ENCODE measurements at regions not wholly inside any gene's neighbourhood (a gene's known extent, or its start where the extent isn't known, plus 50 kb on each side); places are given as distances from the start of the nearest gene placed in this dataset.
"Not testable (repeated sequence)": the region's sequence is repeated elsewhere in the genome, so short reads cannot be mapped to it uniquely, and the experiment has no call there.

DNA sequence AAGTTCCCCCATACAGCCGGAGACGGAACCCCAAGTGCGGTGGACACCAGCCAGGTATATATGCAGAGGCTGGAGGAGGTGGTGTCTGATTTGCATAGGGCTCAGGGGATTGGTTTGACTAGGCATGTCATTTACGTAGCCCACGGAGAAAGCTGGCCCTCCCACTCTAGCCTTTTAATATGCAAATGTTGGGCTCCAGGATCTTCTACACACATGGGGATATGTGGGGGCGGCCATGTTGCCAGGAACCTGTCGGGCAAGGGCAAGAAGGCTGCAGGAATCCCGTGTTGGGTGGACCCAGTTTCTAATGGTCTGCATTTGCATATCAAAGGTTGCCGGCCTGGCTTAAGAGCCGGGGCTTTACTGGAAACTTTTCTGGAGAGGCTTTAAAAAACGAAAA, 57.4 kb downstream of the FTHL17 start:
- in situ Hi-C loops (cut with MboI; ENCODE audit: low pct_unique_long_range_greater_than_20kb, low sequenced_read_pairs); DNase-seq: not testable (repeated sequence)

DNA sequence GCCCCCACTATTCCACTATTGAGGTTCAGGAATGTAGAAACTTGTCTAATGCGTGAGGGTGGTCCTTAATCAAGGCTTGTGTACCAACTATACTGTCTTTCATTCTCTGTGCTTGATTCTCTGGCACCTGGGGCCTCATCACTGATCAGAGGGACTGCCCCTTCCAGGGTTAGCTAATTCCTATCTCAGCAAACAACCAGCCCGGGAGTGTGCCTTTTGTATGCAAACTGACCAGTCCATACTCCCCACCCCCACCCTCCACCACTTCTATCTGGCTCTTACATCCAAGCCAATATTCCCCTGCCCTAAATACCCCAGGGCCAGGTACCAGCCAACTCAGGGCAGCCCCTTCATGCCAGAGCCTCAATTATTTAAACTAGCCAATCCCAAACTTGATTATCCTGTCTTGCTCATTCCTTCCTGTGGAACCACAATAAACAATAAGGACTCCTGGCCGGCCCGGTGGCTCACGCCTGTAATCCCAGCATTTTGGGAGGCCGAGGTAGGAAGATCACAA, 59.3 kb downstream of the FTHL17 start:
- no peak for DNase-seq
- in situ Hi-C loops (cut with MboI; ENCODE audit: low pct_unique_long_range_greater_than_20kb, low sequenced_read_pairs): no loop called here

GRCh38 chrX:31007321-31007720, 64.5 kb downstream of the FTHL17 start:
- no peak for DNase-seq

DNA sequence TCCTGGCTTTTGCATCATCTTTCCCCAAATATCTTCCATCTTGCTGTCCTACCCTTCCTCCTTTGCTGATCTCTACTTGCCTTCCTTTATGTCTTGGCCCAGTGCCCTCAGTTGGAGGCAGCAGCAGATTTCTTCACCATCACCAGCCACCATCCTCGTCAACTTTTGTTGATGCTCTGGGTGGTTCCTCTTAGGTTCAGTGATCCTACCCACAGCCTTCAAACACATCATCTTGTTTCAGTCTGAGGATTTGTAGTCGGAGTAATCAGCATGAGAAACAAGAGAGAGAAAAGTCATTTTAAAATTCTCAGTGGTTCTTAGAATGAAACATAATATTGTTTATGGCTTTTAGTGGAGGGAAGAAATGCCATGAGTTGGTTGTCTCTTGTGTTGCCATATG, 65.8 kb downstream of the FTHL17 start:
- in situ Hi-C loops (cut with MboI; ENCODE audit: low pct_unique_long_range_greater_than_20kb, low sequenced_read_pairs): no loop called here
- DNase-seq: no peak

More at GRCh38 chrX:31007321-31007720, 64.5 kb downstream of the FTHL17 start:
- in situ Hi-C loops (cut with MboI; ENCODE audit: low pct_unique_long_range_greater_than_20kb, low sequenced_read_pairs): no loop called here

GRCh38 chrX:30997411-30997810, 74.4 kb downstream of the FTHL17 start:
- in situ Hi-C loops (cut with MboI; ENCODE audit: low pct_unique_long_range_greater_than_20kb, low sequenced_read_pairs): no loop called here
- DNase-seq: no peak

- no peak for DNase-seq
- in situ Hi-C loops (cut with MboI; ENCODE audit: low pct_unique_long_range_greater_than_20kb, low sequenced_read_pairs): no loop called here
Measured at GRCh38 chrX:30995705-30996104, 76.1 kb downstream of the FTHL17 start.

DNA sequence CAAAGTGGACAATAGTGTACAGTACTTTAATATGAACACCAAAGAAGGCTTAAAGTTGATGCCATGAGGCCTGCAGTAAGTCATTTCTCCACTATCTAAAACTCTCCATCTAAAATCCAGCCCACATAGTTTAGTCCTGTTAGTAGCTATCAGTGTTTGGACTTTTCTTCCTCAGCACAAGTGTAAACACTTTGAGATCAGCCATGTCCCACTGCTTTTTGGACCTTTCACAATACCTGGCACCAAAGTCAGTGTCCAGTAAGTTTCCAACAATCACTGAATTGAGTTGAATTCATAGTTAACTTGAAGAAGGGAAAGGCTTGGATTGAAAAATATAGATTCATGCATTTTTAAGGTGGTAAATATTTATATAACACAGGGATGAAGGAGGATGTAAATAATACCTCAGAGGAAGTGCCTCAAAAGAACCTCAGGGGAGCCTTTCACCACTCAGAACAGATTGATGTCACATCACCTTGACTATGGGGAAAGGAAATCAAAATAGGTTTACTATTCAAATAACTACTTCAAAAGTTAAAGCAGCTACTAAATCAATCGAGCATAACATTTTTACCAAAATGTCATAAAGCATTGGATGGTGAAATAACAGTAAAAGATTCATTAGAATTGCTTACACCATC, 76.7 kb downstream of the FTHL17 start:
- in situ Hi-C loops (cut with MboI; ENCODE audit: low pct_unique_long_range_greater_than_20kb, low sequenced_read_pairs): no loop called here
- no peak for DNase-seq

GRCh38 chrX:30994018-30994417, 77.8 kb downstream of the FTHL17 start:
- in situ Hi-C loops (cut with MboI; ENCODE audit: low pct_unique_long_range_greater_than_20kb, low sequenced_read_pairs); DNase-seq: not testable (repeated sequence)

GRCh38 chrX:30992381-30992904, 79.4 kb downstream of the FTHL17 start:
- peak; percentile 43 for DNase-seq
- in situ Hi-C loops (cut with MboI; ENCODE audit: low pct_unique_long_range_greater_than_20kb, low sequenced_read_pairs): no loop called here

DNA sequence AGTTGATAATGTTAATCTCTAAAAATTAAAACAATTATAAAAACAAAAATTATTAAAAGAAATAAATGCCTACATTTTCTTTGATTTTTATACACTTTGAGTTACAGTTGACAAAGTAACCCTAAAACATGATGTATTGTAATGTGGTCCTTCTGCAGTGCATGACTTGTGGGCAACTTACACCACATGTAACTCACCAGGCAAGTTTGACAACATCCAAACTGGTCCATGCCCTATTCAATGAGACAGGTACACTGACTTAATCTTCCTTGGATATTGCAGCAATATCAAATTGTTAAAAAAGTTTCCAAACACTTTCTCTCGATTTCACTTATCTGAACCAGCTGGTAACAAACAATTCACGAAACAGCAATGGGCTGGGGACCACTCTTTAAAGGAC, 81.5 kb downstream of the FTHL17 start:
- in situ Hi-C loops (cut with MboI; ENCODE audit: low pct_unique_long_range_greater_than_20kb, low sequenced_read_pairs): no loop called here
- DNase-seq: no peak

DNA sequence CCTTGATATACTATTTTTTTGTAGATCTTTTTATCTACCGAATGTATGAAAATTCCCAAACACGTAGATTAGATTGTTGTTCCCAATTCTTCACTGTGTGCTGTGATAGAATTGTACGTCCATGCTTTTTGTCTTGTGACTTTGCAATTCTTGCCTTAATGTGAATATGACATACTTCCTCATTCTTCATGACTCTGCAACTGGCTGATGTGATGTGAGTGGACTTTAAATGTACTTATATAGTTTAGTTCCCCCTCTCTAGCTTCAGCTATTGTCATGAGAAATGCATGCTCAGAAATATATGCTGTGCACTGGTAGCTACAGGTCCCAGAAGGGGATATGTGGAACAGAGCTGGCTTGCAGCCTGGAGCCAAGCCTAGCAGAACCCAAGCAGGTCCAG, 89.4 kb downstream of the FTHL17 start:
- in situ Hi-C loops (cut with MboI; ENCODE audit: low pct_unique_long_range_greater_than_20kb, low sequenced_read_pairs): no loop called here
- DNase-seq: peak; percentile 79

- in situ Hi-C loops (cut with MboI; ENCODE audit: low pct_unique_long_range_greater_than_20kb, low sequenced_read_pairs): no loop called here
- no peak for DNase-seq
Measured at GRCh38 chrX:30981968-30982367, 89.9 kb downstream of the FTHL17 start.

- DNase-seq: no peak
- in situ Hi-C loops (cut with MboI; ENCODE audit: low pct_unique_long_range_greater_than_20kb, low sequenced_read_pairs): no loop called here
Measured at GRCh38 chrX:30979271-30979670, 90.2 kb upstream of the TAB3 start.

DNA sequence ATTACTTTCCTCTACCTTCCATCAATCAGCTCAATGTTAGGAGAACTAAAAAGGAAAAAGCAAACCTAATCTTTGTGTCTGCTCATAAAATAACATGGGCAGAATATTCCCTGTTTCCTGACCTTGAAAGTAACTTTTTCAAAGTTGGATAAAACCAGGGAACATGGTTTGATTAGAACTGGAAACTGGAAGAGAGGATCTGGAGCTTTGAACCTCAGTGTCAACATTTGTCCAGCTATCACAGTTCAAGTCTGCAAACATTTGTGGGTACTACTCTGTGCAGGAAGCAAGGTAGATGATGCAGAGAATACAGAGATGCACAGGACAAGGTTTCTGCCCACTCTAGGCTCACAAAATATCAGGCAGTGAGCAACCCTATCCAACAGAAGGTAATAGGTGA, 86.4 kb upstream of the TAB3 start:
- no peak for DNase-seq
- in situ Hi-C loops (cut with MboI; ENCODE audit: low pct_unique_long_range_greater_than_20kb, low sequenced_read_pairs): no loop called here

DNA sequence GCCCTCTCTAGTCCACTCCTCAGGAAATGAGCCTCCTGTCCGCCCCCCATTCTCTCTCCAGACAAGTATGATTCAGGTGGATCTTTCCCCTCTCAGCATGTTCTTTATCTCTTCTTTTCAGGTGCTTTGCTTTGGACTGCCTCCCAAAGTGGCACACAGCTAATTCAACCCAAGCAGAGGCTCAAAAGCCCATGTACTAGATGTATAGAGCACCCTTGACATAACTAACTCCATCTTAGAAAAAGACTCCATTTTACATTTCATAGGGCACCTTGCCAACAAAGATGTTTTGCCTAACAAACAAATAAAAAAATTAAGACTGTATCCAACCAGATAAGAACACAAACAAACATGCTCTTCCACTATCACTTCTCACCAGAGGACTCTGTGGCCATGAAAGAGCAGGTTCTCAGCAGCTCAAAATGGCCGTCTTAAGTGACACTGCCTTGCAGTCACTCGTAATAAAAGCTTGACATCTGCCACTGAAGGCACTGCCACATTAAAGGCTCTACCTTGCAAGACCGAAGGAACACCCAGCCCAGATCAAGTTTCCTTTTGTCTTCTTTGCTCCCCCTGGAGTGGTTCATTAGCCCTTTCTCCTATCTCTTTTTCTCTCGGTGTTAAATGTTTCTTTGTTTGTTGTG, 84.9 kb upstream of the TAB3 start:
- DNase-seq: no peak
- in situ Hi-C loops (cut with MboI; ENCODE audit: low pct_unique_long_range_greater_than_20kb, low sequenced_read_pairs): loop anchor here (25.0 kb wide), 1 partner anchor 88 kb away; the partner anchor contains the start of gene FTHL17

GRCh38 chrX:30971774-30972603, 82.9 kb upstream of the TAB3 start:
- peak; percentile 69 for DNase-seq
- in situ Hi-C loops (cut with MboI; ENCODE audit: low pct_unique_long_range_greater_than_20kb, low sequenced_read_pairs): loop anchor here (25.0 kb wide), 1 partner anchor 90 kb away; the partner anchor contains the start of gene FTHL17

DNA sequence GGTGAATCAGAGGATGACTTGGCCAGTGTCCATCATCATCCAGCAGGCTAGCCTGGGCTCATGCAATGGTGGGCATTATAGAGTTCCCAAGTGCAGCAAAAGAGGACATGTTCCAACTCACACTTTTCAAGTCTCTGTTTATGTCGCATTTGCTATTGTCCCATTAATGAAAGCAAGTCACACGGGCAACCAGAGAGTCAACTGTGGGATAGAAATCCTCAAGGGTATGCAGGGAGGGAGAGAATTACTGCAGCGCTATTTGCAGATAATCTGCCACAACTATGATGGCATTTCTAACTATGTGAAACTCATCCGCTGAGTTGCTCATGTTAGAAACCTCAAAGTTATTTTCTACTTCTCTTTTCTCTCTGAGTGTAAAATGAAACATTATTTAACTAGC, 78.5 kb upstream of the TAB3 start:
- no peak for DNase-seq
- in situ Hi-C loops (cut with MboI; ENCODE audit: low pct_unique_long_range_greater_than_20kb, low sequenced_read_pairs): loop anchor here (25.0 kb wide), 1 partner anchor 95 kb away; the partner anchor contains the start of gene FTHL17

DNA sequence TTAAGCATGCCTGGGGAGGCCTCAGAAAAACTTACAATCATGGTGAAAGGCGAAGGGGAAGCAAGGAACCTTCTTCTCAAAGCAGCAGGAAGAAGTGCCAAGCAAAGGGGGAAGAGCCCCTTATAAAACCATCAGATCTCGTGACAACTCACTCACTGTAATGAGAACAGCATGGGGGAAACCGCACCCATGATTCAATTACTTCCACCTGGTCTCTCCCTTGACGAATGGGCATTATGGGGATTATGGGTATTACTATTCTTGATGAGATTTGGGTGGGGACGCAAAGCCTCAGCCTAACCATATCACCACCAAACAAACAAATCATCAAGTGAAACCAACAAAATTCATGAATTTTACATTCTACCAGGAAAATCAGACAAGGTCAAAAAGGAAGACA, 76.7 kb upstream of the TAB3 start:
- in situ Hi-C loops (cut with MboI; ENCODE audit: low pct_unique_long_range_greater_than_20kb, low sequenced_read_pairs): loop anchor here (25.0 kb wide), 1 partner anchor 97 kb away; the partner anchor contains the start of gene FTHL17
- peak; percentile 77 for DNase-seq

- DNase-seq: no peak
- in situ Hi-C loops (cut with MboI; ENCODE audit: low pct_unique_long_range_greater_than_20kb, low sequenced_read_pairs): loop anchor here (25.0 kb wide), 1 partner anchor 101 kb away; the partner anchor contains the start of gene FTHL17
Measured at GRCh38 chrX:30961387-30962174, 72.5 kb upstream of the TAB3 start.

Measured in KBM-7 (cell line).